DND-41 (cell line): ENCODE measurements at regions not wholly inside any gene's neighbourhood (a gene's known extent, or its start where the extent isn't known, plus 50 kb on each side); places are given as distances from the start of the nearest gene placed in this dataset.

Source experiments
- EZH2 ChIP-seq: IDR thresholded peaks from 3 replicates; pipeline ENCODE4 v1.6.1; 2012; ENCODE audit warnings: borderline replicate concordance, low read depth, mild to moderate bottlenecking, moderate library complexity, low read length, inconsistent platforms; ENCODE audit not compliant: severe bottlenecking
- TF ChIP-seq, protein P1 (sequence below): IDR thresholded peaks from 2 replicates; pipeline ENCODE4 v1.5.1; 2012; ENCODE audit warnings: borderline replicate concordance, low read length, moderate library complexity, mild to moderate bottlenecking; ENCODE audit not compliant: poor library complexity, severe bottlenecking; ENCODE audit errors: extremely low read depth

DNA sequence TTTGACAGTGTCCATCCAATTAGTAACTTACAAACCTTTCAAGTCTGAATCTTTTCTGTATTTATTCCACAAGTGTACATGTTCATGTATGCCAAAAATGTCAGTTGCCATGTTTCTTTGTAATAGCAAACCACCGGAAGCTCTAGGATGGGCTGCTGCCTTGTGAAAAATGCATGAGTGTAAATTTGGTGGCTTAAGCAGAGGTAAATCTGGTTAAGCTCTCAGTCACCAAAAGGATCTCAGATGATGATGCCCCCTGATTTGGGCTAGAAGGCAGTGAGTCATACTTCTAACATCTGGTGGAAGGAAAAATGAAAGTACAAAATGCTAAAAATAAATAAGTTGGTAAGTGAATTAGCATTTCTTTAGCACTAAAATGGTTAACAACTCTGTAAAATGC is 567.5 kb downstream of the ELAVL2 start:
- TF ChIP-seq, protein P1, sequence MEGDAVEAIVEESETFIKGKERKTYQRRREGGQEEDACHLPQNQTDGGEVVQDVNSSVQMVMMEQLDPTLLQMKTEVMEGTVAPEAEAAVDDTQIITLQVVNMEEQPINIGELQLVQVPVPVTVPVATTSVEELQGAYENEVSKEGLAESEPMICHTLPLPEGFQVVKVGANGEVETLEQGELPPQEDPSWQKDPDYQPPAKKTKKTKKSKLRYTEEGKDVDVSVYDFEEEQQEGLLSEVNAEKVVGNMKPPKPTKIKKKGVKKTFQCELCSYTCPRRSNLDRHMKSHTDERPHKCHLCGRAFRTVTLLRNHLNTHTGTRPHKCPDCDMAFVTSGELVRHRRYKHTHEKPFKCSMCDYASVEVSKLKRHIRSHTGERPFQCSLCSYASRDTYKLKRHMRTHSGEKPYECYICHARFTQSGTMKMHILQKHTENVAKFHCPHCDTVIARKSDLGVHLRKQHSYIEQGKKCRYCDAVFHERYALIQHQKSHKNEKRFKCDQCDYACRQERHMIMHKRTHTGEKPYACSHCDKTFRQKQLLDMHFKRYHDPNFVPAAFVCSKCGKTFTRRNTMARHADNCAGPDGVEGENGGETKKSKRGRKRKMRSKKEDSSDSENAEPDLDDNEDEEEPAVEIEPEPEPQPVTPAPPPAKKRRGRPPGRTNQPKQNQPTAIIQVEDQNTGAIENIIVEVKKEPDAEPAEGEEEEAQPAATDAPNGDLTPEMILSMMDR: no peak
- no peak for TF ChIP-seq EZH2
